Bone marrow (tissue), 2 donors: ENCODE measurements at regions not wholly inside any gene's neighbourhood (a gene's known extent, or its start where the extent isn't known, plus 50 kb on each side); places are given as distances from the start of the nearest gene placed in this dataset.
"Not testable (repeated sequence)": the region's sequence is repeated elsewhere in the genome, so short reads cannot be mapped to it uniquely, and the experiment has no call there.

ENCODE experiments used
- DNase-seq, 2 donors: peaks; one replicate each; lab custom pipeline; 2025; lab: John Stamatoyannopoulos, UW

DNA sequence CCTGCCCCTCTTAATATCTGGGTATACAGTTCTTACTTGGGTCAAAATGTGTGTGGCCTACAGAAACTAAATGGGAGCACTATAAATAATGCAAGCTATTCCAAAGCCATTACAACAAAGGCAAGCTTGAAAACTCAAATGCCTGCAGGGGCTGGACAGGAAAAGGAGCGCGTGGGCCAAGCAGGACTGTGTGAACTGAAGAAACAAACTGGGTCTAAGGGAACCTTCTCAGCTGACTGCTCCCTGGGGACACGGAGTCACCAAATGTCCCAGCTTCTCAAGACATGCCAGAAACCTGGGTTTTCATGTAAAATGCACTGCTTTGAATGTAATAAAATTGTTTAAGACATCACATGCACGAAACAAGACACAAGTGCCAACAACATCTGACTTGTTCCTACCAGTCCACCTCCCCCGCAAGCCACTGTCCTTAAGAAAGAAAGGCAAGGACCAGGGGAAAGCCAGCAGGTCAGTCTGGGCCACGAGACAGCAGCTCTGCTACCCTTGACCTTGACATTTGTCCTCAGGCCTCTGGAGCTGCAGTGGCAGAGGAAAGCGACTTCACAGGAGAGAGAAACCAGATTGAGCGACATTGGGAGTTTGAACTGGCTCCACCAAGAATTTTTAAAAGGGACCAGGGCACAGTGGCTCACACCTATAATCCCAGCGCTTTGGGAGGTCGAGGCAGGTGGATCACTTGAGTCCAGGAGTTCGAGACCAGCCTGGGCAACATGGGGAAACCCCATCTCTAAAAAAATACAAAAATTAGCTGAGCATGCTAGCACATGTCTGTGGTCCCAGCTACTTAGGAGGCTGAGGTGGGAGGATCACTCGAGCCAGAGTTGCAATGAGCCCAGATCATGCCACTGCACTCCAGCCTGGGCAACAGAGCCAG, 89.7 kb upstream of the SH3BP4 start:
- DNase-seq, result no peak

- DNase-seq, result not testable (repeated sequence)
These were observed 92.4 kb upstream of the SH3BP4 start for GRCh38 chr2:234859330-234859872.

- no peak for DNase-seq
These were observed 93.0 kb upstream of the SH3BP4 start for GRCh38 chr2:234858790-234859329.

DNA sequence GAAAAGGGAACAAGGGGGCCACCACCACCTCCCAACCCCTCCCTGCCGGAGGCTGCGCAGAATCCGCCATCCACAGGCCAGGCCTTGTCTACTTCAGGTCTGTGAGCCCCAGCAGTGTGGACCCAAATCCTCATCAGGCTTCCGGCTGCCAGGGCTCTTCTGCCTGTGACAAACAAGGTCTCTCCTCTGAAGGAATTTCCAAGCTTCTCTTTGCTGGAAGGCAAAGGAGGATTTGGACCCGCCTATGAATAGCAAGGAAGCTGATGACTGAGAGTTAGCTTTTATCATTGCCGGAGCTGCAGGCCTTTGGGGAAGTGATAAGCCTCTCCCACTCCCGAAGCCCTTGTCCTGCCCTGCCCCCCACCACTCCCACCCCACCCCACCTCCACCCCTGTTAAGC, 93.7 kb upstream of the SH3BP4 start:
- no peak for DNase-seq

GRCh38 chr2:234853729-234854128, 98.1 kb upstream of the SH3BP4 start:
- no peak for DNase-seq

DNA sequence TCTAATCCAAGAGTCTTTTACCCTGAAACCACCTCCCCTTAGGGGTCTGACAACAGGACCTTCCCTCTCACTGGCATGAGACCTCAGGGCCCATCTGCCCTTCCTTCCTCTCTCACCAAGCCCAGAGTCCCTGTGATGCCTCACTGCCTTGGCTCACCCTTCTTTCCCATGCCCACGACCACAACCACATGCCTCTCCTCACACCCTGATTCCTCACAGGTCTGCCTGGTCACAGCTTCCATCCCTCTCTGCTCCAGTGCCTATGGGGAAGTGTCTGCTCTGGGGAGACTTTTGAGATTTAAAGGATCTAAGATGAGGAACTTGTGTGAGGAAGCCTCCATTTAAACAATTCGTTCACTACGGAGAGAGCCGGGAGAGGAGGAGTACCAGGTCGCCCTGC, 98.9 kb upstream of the SH3BP4 start:
- DNase-seq, result no peak

DNA sequence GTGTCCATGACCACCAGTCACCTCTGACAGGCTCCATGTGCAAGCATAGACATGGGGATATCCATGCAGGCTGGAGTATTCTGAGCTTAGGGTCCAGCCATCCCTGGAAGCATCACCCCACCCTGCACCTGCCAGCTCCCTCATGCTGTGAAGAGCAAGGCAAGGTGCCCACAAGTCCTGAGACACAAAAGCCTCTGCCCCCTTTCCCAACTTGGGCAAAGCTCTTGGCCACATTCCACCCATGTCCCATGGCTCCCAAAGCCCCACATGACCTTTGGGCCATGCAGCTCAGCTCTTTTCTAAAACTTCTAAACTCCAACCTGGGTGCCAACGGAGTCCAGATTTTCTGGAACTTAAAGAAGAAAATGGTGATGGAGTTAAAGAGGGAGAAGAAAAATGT, 99.8 kb upstream of the SH3BP4 start:
- DNase-seq, result no peak

DNA sequence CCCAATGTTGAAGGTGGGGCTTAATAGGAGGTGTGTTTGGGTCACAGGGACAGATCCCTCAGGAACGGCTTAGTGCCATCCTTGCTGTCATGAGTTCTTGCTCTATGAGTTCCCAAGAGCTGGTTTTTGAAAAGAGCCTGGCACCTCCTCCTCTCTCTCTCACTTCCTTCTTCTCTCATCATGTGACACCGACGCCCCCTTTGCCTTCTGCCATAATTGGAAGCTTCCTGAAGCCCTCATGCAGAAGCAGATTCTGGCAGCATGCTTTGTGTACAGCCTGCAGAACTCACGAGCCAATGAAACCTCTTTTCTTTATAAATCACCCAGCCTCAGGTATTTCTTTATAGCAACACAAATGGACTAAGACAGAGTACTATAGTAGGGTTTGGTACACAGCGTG, 100.4 kb upstream of the SH3BP4 start:
- DNase-seq, result no peak

GRCh38 chr2:234850818-234851217, 101.0 kb upstream of the SH3BP4 start:
- no peak for DNase-seq

- DNase-seq, result no peak
These were observed 102.1 kb upstream of the SH3BP4 start for GRCh38 chr2:234849678-234850077.

GRCh38 chr2:234848578-234848977, 103.2 kb upstream of the SH3BP4 start:
- DNase-seq, result no peak

- no peak for DNase-seq
These were observed 104.2 kb upstream of the SH3BP4 start for GRCh38 chr2:234847639-234848038.

GRCh38 chr2:234847364-234847635, 104.5 kb upstream of the SH3BP4 start:
- DNase-seq, result no peak

- no peak for DNase-seq
These were observed 105.0 kb upstream of the SH3BP4 start for GRCh38 chr2:234846599-234847363.

- no peak for DNase-seq
These were observed 105.9 kb upstream of the SH3BP4 start for GRCh38 chr2:234845602-234846590.

DNA sequence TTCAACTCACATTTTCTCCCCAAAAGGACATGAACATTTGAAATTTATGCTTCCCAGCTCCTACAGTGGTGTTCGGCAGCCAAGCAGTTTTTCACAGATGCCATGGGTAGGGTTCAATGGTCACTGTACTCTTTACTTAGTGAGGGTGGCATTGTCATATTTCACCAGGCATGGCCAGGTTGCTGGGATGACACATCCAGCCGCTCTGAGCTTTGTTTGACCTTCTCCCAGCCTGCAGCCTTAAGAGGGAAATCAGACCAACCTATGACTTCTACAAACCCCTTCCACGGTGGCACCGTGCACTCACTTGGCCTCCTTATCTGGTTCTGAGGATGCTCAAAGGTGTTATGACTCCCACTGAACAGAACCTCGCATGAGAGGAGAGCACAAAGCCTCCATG, 108.4 kb upstream of the SH3BP4 start:
- no peak for DNase-seq

DNA sequence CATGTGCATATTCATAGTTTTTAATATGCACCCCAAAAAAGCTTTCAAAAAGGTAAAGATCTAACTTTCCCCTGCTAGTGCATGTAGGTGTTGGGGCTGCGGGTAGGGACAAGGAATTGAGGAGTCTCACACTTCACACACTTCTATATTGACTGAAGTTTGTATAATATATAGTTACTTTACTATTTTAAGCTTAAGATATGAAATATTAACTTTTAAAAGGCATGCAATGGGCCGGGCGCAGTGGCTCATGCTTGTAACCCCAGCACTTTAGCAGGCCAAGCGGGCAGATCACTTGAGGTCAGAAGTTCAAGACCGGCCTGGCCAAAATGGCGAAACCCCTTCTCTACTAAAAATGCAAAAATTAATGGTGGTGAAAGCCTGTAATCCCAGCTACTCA, 109.1 kb upstream of the SH3BP4 start:
- no peak for DNase-seq

DNA sequence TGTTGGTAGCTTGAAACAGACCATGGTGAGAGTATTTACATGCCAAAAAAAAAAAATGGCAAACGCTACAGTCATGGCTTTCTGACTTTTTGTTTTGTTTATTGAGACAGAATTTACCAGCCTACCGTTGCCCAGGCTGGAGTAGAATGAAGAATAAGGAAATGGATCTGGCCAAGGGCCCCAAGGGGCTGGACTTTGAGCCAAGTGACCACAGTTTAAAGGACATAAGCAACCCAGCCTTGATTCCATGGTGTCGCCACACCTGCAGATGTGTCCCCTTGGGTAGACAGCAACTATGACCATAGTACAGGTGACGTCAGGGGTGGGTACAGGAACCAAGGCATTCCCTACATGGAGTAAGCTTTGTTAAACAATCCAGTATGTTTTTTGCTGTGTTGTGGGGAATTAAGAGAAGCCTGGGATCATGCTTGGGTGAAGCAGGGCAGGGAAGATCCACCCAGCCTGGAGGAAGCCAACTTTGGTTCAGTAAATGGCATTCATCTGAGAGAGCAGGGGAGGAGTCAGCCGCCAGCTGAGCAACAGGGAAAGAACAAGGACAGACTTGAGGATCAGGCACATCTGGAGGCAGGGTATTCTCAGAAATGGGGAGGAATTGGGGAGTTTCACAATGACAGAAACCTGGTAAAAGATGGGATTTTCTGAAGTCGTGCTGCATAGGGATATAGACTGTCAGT, 110.3 kb upstream of the SH3BP4 start:
- no peak for DNase-seq

- DNase-seq, result no peak
These were observed 111.5 kb upstream of the SH3BP4 start for GRCh38 chr2:234840336-234840735.

DNA sequence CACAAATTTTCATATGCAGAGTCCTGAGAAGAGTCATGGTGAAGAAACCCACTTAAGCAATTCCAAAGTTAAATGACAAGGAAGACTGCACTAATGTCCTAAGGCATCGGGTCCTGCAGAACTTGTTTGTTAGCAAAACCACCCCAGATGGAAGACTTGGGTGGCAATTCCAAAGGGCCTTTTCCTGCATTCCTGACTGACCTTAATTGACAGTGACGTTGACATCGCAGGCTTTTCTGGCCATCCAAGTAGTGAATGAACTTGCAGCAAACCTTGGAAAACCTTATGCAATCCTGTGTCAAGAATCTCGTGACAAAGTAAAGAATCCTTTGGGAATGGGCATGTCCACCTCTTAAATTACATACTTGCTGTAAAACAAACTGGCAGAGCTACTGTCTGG, 112.5 kb upstream of the SH3BP4 start:
- no peak for DNase-seq

- no peak for DNase-seq
These were observed 115.5 kb upstream of the SH3BP4 start for GRCh38 chr2:234836271-234836670.
